ENCODE measurements at regions not wholly inside any gene's neighbourhood (a gene's known extent, or its start where the extent isn't known, plus 50 kb on each side); places are given as distances from the start of the nearest gene placed in this dataset.

DNA sequence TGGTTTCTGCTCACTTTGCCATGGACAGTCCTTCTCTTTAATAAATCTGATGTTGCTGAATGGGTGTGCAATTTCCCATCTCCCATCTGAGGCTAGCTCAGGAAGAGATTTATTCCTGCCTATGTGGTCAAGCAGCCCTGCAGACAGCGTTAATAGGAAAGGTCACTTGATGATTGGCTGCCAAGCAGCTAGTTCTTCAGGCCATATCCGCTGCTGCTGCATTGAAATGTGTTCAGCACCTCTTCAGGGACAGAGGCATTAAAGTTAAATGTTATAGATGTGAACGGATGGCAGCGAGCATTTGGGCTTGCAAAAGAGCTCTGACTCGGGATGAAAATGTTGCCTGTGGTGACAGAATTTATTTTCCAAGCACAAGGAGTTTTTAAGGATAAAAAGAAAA lies 474.2 kb downstream of the PIK3C3 start:
- TF ChIP-seq, protein P1, sequence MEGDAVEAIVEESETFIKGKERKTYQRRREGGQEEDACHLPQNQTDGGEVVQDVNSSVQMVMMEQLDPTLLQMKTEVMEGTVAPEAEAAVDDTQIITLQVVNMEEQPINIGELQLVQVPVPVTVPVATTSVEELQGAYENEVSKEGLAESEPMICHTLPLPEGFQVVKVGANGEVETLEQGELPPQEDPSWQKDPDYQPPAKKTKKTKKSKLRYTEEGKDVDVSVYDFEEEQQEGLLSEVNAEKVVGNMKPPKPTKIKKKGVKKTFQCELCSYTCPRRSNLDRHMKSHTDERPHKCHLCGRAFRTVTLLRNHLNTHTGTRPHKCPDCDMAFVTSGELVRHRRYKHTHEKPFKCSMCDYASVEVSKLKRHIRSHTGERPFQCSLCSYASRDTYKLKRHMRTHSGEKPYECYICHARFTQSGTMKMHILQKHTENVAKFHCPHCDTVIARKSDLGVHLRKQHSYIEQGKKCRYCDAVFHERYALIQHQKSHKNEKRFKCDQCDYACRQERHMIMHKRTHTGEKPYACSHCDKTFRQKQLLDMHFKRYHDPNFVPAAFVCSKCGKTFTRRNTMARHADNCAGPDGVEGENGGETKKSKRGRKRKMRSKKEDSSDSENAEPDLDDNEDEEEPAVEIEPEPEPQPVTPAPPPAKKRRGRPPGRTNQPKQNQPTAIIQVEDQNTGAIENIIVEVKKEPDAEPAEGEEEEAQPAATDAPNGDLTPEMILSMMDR (IDR thresholded peaks at IDR 0.05; ENCODE audit: low read depth, low read length, poor library complexity, severe bottlenecking) = no peak
- no peak for TF ChIP-seq EZH2phosphoT487 (IDR thresholded peaks at IDR 0.05; ENCODE audit: borderline replicate concordance, low read length)

Measured in DOHH2 (cell line).